Prostate gland (tissue), 2 donors: ENCODE measurements at regions not wholly inside any gene's neighbourhood (a gene's known extent, or its start where the extent isn't known, plus 50 kb on each side); places are given as distances from the start of the nearest gene placed in this dataset.

Experiments
- DNase-seq: peaks from one replicate; pipeline ENCODE4 v3.0.0-alpha.2; 2019; ENCODE audit warnings: low spot score
- H3K27ac ChIP-seq, 2 donors: fragments of 200-600 bp; sonication (generic); 2 replicates each; pipeline ENCODE4 v1.5.1; 2017 to 2019
- H3K27me3 ChIP-seq: fragments of 200-600 bp; sonication (generic); replicated peaks from 2 replicates; pipeline ENCODE4 v1.5.1; 2019; ENCODE audit not compliant: insufficient read depth
- H3K36me3 ChIP-seq, 2 donors: fragments of 200-600 bp; sonication (generic); 1 replicate in 1 of 2; 2 replicates in 1 of 2; pipeline versions ENCODE4 v1.5.1 to v1.8.1; 2017 to 2019
- H3K4me1 ChIP-seq: fragments of 200-600 bp; sonication (generic); replicated peaks from 2 replicates; pipeline ENCODE4 v1.5.1; 2019
- H3K4me3 ChIP-seq, 2 donors: fragments of 200-600 bp; sonication (generic); 2 replicates each; pipeline ENCODE4 v1.5.1; 2017 to 2019
- H3K9me3 ChIP-seq: fragments of 200-600 bp; sonication (generic); 2 replicates; pipeline ENCODE4 v1.5.1; 2017
- CTCF ChIP-seq, 4 experiments: fragments of 200-600 bp in 2 of 4; fragments of 450-650 bp in 2 of 4; sonication (generic) in 2 of 4; IDR thresholded peaks; 1 replicate in 3 of 4; 2 replicates in 1 of 4; pipeline ENCODE4 v1.5.1; 2016 to 2019; ENCODE audit warnings: antibody characterized with exemption in 4 of 4, mild to moderate bottlenecking in 2 of 4, moderate library complexity in 2 of 4
- POLR2A ChIP-seq: fragments of 450-650 bp; IDR thresholded peaks from one replicate; pipeline ENCODE4 v1.6.1; 2016; ENCODE audit warnings: antibody characterized with exemption, mild to moderate bottlenecking
- POLR2AphosphoS5 ChIP-seq: sonication (generic); formaldehyde crosslinking; IDR thresholded peaks from one replicate; pipeline ENCODE4 v1.6.1; 2017; ENCODE audit warnings: antibody characterized with exemption
- WGBS: methylation state at CpG from one replicate; pipeline ENCODE4 v1.1.5; 2018; 5-methylcytosine and 5-hydroxymethylcytosine counted together
- intact Hi-C: fragments of 100-400 bp; cut with DNase I; formaldehyde crosslinking; loops from one replicate; pipeline ENCODE4 v1.14.2; 2022

GRCh38 chr13:22144806-22145205 is 473.9 kb downstream of the FGF9 start:
- no peak overlapping the region for H3K4me3 ChIP-seq
- no peaks in the 10 kb centered on the region for H3K9me3 ChIP-seq
- H3K4me1 ChIP-seq, result no peaks in the 10 kb centered on the region
- intact Hi-C loops, result no loop called here
- no peak overlapping the region for H3K27ac ChIP-seq
- no peak for DNase-seq
- 97% methylated on average over 2 of the region's 2 CpGs for WGBS
- TF ChIP-seq POLR2AphosphoS5 (no peak), CTCF (IDR thresholded peaks at IDR 0.05) (no peak), POLR2A (no peak)
- no peaks in the 10 kb centered on the region for H3K27me3 ChIP-seq
- H3K36me3 ChIP-seq, result no peaks in the 10 kb centered on the region

DNA sequence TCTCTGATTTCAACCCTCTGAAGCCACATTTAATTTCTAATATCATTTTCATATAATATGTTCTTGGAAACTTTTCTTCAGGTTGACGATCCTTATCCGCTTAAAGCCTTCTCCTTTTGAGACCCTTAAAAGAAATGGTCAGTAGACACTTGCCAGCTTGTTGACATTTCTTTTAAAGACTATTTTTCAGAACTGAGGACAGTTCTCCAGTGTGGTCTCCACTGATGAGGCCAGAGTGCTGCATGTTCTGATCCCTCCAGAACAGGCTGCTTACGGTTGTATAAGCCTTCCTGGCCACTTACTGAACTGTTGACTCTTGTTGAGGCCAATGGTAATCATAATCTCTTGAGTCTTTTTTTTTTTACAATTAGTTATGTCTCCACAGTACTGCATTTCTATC is 477.3 kb downstream of the FGF9 start:
- DNase-seq, result no peak
- intact Hi-C loops, result no loop called here
- no peaks in the 10 kb centered on the region for H3K36me3 ChIP-seq
- 88% methylated on average over 3 of the region's 3 CpGs for WGBS
- H3K4me1 ChIP-seq, result no peaks in the 10 kb centered on the region
- H3K27ac ChIP-seq, result no peak overlapping the region
- TF ChIP-seq CTCF (IDR thresholded peaks at IDR 0.05) (no peak), POLR2A (no peak), POLR2AphosphoS5 (no peak)
- no peaks in the 10 kb centered on the region for H3K9me3 ChIP-seq
- no peaks in the 10 kb centered on the region for H3K27me3 ChIP-seq
- H3K4me3 ChIP-seq, result no peak overlapping the region

GRCh38 chr13:22152751-22153150 is 481.9 kb downstream of the FGF9 start:
- TF ChIP-seq POLR2AphosphoS5, result no peak
- TF ChIP-seq CTCF (IDR thresholded peaks at IDR 0.05), result no peak
- TF ChIP-seq POLR2A, result no peak
- Histone ChIP-seq H3K4me3 (no peak overlapping the region), H3K27ac (no peak overlapping the region), H3K36me3 (no peaks in the 10 kb centered on the region), H3K4me1 (no peaks in the 10 kb centered on the region), H3K9me3 (no peaks in the 10 kb centered on the region), H3K27me3 (no peaks in the 10 kb centered on the region)
- DNase-seq, result no peak
- 87% methylated on average over 2 of the region's 2 CpGs for WGBS
- intact Hi-C loops, result no loop called here

GRCh38 chr13:22154041-22154440 is 483.2 kb downstream of the FGF9 start:
- 87% methylated on average over 3 of the region's 3 CpGs for WGBS
- no peak for DNase-seq
- Histone ChIP-seq H3K4me1 (no peaks in the 10 kb centered on the region), H3K36me3 (no peaks in the 10 kb centered on the region), H3K27ac (no peak overlapping the region), H3K27me3 (no peaks in the 10 kb centered on the region), H3K4me3 (no peak overlapping the region), H3K9me3 (no peaks in the 10 kb centered on the region)
- TF ChIP-seq CTCF (IDR thresholded peaks at IDR 0.05) (no peak), POLR2AphosphoS5 (no peak), POLR2A (no peak)
- intact Hi-C loops, result no loop called here

- Histone ChIP-seq H3K27me3 (no peaks in the 10 kb centered on the region), H3K4me1 (no peaks in the 10 kb centered on the region), H3K9me3 (no peaks in the 10 kb centered on the region), H3K36me3 (no peaks in the 10 kb centered on the region), H3K27ac (no peak overlapping the region), H3K4me3 (no peak overlapping the region)
- intact Hi-C loops, result no loop called here
- WGBS, result 68% methylated on average over 3 of the region's 3 CpGs
- no peak for TF ChIP-seq POLR2A
- TF ChIP-seq POLR2AphosphoS5, result no peak
- TF ChIP-seq CTCF (IDR thresholded peaks at IDR 0.05), result no peak
- no peak for DNase-seq
Measured at GRCh38 chr13:22161871-22162270, 491.0 kb downstream of the FGF9 start.
